ENCODE measurements at regions not wholly inside any gene's neighbourhood (a gene's known extent, or its start where the extent isn't known, plus 50 kb on each side); places are given as distances from the start of the nearest gene placed in this dataset.

DNA sequence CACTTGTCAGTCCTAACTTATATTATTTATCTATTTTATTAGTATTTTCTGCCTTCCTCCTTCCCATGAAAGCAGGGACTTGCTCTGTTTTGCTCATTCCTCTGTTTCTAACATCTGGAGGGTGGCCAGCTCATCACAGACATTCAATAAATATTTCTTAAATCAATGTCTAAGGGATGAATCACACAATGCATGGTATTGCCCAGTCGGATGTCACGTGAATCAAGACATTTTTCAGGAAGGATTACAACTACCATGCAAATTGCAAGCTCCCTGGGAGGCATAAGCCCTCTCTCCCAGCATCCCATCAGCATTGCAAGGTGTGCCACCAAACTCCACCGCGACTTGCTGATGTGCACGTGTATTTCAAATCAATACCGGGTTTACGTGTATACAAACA, 146.6 kb upstream of the RNF32 start:
- no peak for TF ChIP-seq EZH2 (IDR thresholded peaks at IDR 0.05; ENCODE audit: borderline replicate concordance, insufficient read depth, low read length, poor library complexity, severe bottlenecking)
- TF ChIP-seq, protein P1, sequence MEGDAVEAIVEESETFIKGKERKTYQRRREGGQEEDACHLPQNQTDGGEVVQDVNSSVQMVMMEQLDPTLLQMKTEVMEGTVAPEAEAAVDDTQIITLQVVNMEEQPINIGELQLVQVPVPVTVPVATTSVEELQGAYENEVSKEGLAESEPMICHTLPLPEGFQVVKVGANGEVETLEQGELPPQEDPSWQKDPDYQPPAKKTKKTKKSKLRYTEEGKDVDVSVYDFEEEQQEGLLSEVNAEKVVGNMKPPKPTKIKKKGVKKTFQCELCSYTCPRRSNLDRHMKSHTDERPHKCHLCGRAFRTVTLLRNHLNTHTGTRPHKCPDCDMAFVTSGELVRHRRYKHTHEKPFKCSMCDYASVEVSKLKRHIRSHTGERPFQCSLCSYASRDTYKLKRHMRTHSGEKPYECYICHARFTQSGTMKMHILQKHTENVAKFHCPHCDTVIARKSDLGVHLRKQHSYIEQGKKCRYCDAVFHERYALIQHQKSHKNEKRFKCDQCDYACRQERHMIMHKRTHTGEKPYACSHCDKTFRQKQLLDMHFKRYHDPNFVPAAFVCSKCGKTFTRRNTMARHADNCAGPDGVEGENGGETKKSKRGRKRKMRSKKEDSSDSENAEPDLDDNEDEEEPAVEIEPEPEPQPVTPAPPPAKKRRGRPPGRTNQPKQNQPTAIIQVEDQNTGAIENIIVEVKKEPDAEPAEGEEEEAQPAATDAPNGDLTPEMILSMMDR (IDR thresholded peaks at IDR 0.05; ENCODE audit: poor library complexity, severe bottlenecking), result no peak
- no peak for TF ChIP-seq RAD21 (conservative IDR thresholded peaks at IDR 0.05)
- TF ChIP-seq POLR2AphosphoS5 (IDR thresholded peaks at IDR 0.05), result no peak
- no peak for TF ChIP-seq EP300 (conservative IDR thresholded peaks at IDR 0.05; ENCODE audit: poor library complexity, severe bottlenecking)

Data from neural cell (in vitro differentiated cells).